ENCODE measurements at regions not wholly inside any gene's neighbourhood (a gene's known extent, or its start where the extent isn't known, plus 50 kb on each side); places are given as distances from the start of the nearest gene placed in this dataset.

GRCh38 chr14:82854131-82854530, 1320.5 kb upstream of the SEL1L start:
- DNase-seq, result no peak
- Histone ChIP-seq H3K4me3 (no peak overlapping the region), H3K27me3 (no peaks in the 10 kb centered on the region), H3K9me3 (replicated peaks in 1 of 3) (no peaks in the 10 kb centered on the region), H3K4me1 (replicated peaks in 1 of 2) (no peaks in the 10 kb centered on the region), H3K27ac (no peak overlapping the region), H3K36me3 (replicated peaks in 1 of 2) (no peaks in the 10 kb centered on the region)
- TF ChIP-seq CTCF (IDR thresholded peaks at IDR 0.05) (no peak), POLR2A (IDR thresholded peaks at IDR 0.05) (no peak)
- WGBS, 4 donors, result 77 to 92% (median 85%) methylated on average over 4 of the region's 4 CpGs
- intact Hi-C loops (cut with DNase I), result no loop called here

- Histone ChIP-seq H3K27me3 (no peaks in the 10 kb centered on the region), H3K36me3 (replicated peaks in 1 of 2) (no peaks in the 10 kb centered on the region), H3K4me3 (no peak overlapping the region), H3K9me3 (replicated peaks in 1 of 3) (no peaks in the 10 kb centered on the region), H3K4me1 (replicated peaks in 1 of 2) (no peaks in the 10 kb centered on the region), H3K27ac (no peak overlapping the region)
- intact Hi-C loops (cut with DNase I), result no loop called here
- 69 to 80% (median 73%) methylated on average over 1 of the region's 1 CpG for WGBS, 4 donors
- no peak for DNase-seq
- TF ChIP-seq POLR2A (IDR thresholded peaks at IDR 0.05), result no peak
Measured at GRCh38 chr14:82854901-82855300, 1321.2 kb upstream of the SEL1L start.

GRCh38 chr14:82855912-82856391, 1322.3 kb upstream of the SEL1L start:
- Histone ChIP-seq H3K27me3 (no peaks in the 10 kb centered on the region), H3K9me3 (replicated peaks in 1 of 3) (no peaks in the 10 kb centered on the region), H3K4me1 (replicated peaks in 1 of 2) (no peaks in the 10 kb centered on the region), H3K27ac (no peak overlapping the region), H3K36me3 (replicated peaks in 1 of 2) (no peaks in the 10 kb centered on the region), H3K4me3 (no peak overlapping the region)
- intact Hi-C loops (cut with DNase I), result no loop called here
- 11 to 33% (median 26%) methylated on average over 3 of the region's 3 CpGs for WGBS, 4 donors
- DNase-seq, result no peak
- TF ChIP-seq CTCF (IDR thresholded peaks at IDR 0.05) (peak in 4 of 6 experiments; percentile 12 to 38 (median 28)), POLR2A (IDR thresholded peaks at IDR 0.05) (no peak)

GRCh38 chr14:82861313-82861712, 1327.7 kb upstream of the SEL1L start:
- Histone ChIP-seq H3K36me3 (replicated peaks in 1 of 2) (no peaks in the 10 kb centered on the region), H3K27ac (no peak overlapping the region), H3K4me1 (replicated peaks in 1 of 2) (no peaks in the 10 kb centered on the region), H3K27me3 (no peaks in the 10 kb centered on the region), H3K4me3 (no peak overlapping the region), H3K9me3 (replicated peaks in 1 of 3) (no peaks in the 10 kb centered on the region)
- intact Hi-C loops (cut with DNase I), result no loop called here
- DNase-seq, result no peak
- WGBS, 4 donors, result 86 to 90% (median 87%) methylated on average over 5 of the region's 5 CpGs
- TF ChIP-seq POLR2A (IDR thresholded peaks at IDR 0.05) (no peak), CTCF (IDR thresholded peaks at IDR 0.05) (no peak)

GRCh38 chr14:82872494-82872893, 1338.8 kb upstream of the SEL1L start:
- no peak for TF ChIP-seq POLR2A (IDR thresholded peaks at IDR 0.05)
- TF ChIP-seq CTCF (IDR thresholded peaks at IDR 0.05), result no peak
- no peaks in the 10 kb centered on the region for H3K4me1 ChIP-seq (replicated peaks in 1 of 2)
- intact Hi-C loops (cut with DNase I), result no loop called here

More at GRCh38 chr14:82872494-82872893, 1338.8 kb upstream of the SEL1L start:
- WGBS, 4 donors, result 58 to 64% (median 61%) methylated on average over 6 to 8 of the region's 8 CpGs
- H3K4me3 ChIP-seq, result no peak overlapping the region
- no peak overlapping the region for H3K27ac ChIP-seq
- no peaks in the 10 kb centered on the region for H3K9me3 ChIP-seq (replicated peaks in 1 of 3)
- no peaks in the 10 kb centered on the region for H3K36me3 ChIP-seq (replicated peaks in 1 of 2)
- H3K27me3 ChIP-seq, result no peaks in the 10 kb centered on the region
- DNase-seq, result no peak
